B cell (primary cell): ENCODE measurements at regions not wholly inside any gene's neighbourhood (a gene's known extent, or its start where the extent isn't known, plus 50 kb on each side); places are given as distances from the start of the nearest gene placed in this dataset.

Experiments
- CTCF ChIP-seq: fragments of 200-600 bp; IDR thresholded peaks from one replicate; pipeline ENCODE4 v1.8.0; 2022; ENCODE audit warnings: antibody characterized with exemption, mild to moderate bottlenecking
- EZH2 ChIP-seq: IDR thresholded peaks from 2 replicates; pipeline ENCODE4 v1.6.1; 2012; ENCODE audit warnings: borderline replicate concordance, low read depth, mild to moderate bottlenecking, moderate library complexity, low read length; ENCODE audit not compliant: insufficient read depth, poor library complexity, severe bottlenecking

DNA sequence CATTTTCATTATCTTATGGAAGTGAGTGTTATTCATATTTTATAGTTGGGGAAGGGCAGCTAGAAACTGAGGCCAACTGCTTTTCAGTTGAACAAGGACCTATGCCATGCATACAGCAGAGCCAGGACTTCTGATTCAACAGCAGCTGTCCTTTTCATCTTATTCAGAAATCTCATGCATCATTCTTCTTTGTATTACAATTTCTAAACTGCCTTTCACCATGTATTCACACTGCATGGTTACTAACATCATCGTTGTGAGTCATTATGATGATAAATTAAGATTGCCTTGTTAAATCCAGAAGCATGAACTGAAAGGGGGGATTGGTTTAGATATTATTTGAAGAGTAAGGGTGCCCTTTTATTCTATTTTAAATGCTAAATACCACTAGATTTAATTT, 1470.1 kb upstream of the GOT2 start:
- TF ChIP-seq CTCF (no peak), EZH2 (no peak)
